GM21576 (cell line): ENCODE measurements at regions not wholly inside any gene's neighbourhood (a gene's known extent, or its start where the extent isn't known, plus 50 kb on each side); places are given as distances from the start of the nearest gene placed in this dataset.

ENCODE experiments used
- ATAC-seq: cut with Tn5 transposase; IDR thresholded peaks from one replicate; pipeline ENCODE4 v1.9.1; 2021; ENCODE audit warnings: mild to moderate bottlenecking, moderate library complexity; ENCODE audit not compliant: unreplicated experiment

- ATAC-seq, result no peak
Measured at GRCh38 chr14:56874375-56874774, 64.1 kb upstream of the OTX2 start.

- ATAC-seq, result no peak
Measured at GRCh38 chr14:56870336-56870735, 60.1 kb upstream of the OTX2 start.

GRCh38 chr14:56868660-56869059 is 58.4 kb upstream of the OTX2 start:
- no peak for ATAC-seq

- ATAC-seq, result no peak
Measured at GRCh38 chr14:56862836-56863235, 52.6 kb upstream of the OTX2 start.

GRCh38 chr14:56860441-56860840 is 50.2 kb upstream of the OTX2 start:
- ATAC-seq, result no peak
